C1 segment of cervical spinal cord (tissue), 14 donors: ENCODE measurements at regions not wholly inside any gene's neighbourhood (a gene's known extent, or its start where the extent isn't known, plus 50 kb on each side); places are given as distances from the start of the nearest gene placed in this dataset.
"Not testable (repeated sequence)": the region's sequence is repeated elsewhere in the genome, so short reads cannot be mapped to it uniquely, and the experiment has no call there.

Experiments used
- DNase-seq, 14 donors: peaks; one replicate each; lab custom pipeline; 2025; lab: John Stamatoyannopoulos, UW

DNA sequence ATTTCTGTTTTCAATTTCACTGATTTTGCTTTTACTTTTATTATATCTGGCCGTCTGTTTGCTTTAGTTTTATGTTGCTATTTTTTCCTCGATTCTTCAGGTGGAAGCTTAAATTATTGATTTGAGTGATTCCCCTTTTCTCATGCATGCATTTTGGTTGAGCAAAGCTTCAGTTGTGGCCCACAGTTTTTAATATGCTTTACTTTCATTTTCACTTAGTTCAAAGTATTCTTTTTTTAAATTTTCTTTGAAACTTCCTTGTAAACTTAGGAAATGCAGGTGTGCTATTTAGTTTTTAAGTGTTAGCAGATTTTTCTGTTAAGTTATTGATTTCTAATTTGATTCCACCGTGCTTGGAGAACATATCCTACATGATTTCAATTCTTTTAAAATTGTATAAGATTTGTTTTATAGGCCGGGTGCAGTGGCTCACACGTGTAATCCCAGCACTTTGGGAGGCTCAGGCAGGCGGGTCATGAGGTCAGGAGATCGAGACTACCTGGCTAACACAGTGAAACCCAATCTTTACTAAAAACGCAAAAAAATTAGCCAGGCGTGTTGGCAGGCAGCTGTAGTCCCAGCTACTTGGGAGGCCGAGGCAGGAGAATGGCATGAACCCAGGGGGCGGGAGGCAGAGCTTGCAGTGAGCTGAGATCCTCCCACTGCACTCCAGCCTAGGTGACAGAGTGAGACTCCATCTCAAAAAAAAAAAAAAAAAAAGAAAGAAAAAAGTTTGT, 531.2 kb downstream of the KIF2B start:
- no peak for DNase-seq

DNA sequence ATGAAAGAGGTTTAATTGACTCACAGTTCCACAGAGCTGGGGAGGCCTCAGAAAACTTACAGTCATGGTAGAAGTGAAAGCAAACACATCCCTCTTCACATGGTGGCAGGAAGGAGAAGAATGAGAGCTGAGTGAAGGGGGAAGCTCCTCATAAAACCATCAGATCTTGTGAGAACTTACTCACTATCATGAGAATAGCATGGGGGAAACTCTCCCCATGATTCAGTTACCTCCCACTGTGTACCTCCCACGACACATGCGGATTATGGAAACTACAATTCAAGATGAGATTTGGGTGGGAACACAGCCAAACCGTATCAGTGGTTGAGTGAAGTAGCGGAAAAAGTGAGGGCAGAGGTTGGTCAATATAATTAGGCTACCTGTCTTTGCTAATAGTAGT, 538.3 kb downstream of the KIF2B start:
- DNase-seq: not testable (repeated sequence)

DNA sequence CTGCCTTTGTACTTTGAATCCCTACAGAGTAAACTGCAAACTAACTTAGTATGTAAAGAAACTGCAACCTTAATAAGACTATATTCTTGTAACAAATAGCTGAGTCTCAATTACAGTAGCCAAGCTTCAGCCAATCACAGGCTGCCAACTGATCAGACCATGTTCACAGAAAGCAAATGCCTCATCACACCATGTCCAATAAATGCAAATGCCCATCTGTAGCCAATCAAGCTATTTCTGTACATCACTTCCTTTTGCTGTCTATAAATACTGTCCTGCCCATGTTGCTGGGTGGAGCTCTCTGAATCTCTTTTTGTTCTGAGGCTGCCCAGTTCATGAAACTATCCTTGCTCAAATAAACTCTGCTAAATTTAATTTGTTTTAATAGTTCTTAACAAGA, 531.7 kb upstream of the TOM1L1 start:
- DNase-seq: no peak

DNA sequence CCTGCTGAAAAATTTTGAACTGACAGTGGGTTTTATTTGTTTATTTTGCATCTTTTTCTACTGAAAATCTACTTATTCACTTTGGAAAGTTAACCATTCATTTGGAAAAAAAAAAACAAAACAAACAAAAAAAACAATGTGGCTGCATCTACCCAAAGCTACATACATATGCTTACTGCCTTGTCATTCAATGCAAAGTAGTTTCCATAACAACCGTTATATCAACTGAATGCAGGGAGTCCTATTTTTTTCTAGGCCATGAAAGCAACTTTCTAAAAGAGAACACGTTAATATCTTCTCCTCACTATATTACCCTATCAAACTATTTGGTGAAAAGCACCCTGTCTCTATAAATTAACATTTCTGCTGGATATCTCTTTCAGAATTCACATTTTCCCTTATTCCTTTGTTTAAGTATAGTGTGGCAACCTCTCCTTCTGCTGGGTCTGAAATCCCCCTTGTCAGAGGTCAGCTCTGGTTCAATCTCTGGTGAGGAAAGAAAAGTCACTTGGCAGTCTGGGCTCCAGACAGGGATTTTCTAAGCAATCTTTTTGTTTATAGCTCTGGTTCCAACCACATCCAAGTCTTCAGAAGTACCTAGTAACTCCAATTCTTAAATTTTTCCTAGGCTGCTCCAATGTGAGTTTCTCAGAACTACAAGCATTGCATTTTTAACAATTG, 528.4 kb upstream of the TOM1L1 start:
- peak in 1 of 14 donors; percentile 0 for DNase-seq

DNA sequence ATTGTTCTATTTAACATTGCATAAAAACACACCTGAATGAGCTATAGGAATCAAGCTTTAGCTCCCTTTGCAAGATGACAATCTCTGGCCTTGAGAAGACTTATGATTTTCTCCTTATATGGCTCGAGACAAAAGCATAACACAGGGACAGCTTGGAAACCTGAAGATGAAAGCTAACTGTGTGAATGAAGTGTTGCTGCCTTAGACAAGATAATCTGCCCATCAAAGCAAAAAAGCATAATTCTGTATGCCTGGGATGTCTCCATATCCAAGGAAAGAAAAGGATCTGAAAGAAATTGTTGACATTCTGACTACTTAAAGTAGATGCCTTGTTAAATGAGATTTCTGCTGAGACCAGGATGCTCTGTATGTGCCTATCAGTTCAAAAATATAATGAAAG, 526.7 kb upstream of the TOM1L1 start:
- DNase-seq: no peak

DNA sequence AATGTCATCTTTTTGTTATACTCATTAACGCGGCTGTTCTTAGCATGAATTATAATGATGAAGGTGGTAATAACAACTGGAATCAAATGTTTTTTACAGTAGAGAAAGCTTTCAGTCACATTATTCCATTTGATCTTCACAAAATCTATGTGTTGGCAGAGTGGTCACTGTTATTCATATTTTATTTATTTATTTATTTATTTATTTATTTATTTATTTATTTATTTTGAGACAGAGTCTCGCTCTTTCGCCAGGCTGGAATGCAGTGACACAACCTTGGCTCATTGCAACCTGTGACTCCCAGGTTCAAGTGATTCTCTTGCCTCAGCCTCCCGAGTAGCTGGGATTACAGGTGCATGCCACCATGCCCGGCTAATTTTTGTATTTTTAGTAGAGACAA, 524.2 kb upstream of the TOM1L1 start:
- not testable (repeated sequence) for DNase-seq

DNA sequence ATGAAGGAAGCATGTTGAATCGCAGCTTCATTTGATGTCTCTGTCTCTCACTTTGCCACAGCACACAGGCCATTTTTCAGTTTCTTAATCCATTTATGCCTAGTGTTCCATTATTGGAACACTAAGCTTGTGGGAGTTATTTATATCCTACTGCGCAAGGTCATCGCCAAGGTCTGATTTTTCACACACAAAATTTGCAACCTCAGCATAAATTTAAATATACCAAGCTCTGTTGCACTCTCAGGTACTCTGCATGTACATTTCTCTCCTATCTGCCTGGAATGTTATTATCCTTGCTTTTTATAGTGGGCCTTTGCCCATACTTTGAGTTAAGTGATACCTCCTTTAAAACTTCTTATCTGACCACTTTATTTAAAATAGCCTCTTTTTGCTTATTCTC, 519.2 kb upstream of the TOM1L1 start:
- no peak for DNase-seq

DNA sequence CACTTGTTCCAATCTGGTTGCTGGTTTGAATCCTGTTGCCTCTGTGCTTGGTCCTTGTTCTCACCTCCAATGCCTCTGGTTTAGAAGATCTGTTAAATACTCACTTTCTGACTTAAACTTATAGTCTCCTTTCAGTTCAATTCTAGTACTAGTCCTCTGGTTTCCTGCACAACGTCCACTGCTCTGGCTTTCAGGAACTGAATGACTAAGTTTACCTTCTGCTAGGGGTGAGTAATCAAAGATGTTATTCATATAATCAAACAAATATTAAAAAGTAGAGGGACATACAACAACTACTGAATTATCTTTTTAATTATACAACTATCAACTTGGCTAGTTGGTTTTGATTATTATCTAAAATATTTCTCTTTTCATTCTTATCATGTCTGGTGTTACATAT, 496.4 kb upstream of the TOM1L1 start:
- no peak for DNase-seq

DNA sequence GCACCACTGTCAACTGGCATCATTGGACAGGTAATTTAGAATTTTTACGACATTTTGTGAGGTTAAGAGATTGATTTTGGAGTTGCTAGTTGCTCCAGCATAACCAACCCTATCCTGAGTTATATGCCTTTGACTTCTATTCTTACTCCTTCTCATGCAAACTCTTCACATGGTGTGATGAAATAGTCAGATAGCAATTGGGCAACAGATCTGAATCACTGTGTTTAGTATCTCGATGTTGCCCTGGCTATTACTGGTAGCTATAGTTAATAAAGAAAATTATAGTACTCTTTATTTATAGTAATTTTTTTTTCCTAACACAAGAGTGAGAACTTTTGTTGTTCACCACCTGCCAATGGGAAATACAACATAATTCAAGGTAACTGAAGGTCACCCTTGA, 494.8 kb upstream of the TOM1L1 start:
- DNase-seq: no peak

DNA sequence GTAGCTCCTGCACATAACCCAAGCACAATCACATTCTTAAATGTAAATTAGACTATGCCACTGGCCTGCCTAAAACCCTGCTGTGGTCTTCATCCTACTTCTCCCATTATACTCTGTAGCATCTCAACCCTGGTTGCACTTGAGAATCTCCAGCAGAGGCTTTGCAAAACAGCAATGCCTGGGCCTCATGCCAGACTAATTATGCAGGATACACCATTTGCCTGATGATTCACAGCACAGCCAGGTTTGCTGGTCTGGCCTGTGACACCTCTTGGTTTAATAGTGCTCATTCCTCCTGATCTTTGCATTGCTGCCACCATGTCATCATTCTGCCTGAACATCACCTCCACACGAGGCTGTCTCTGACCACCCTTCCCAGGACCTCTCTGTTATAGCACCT, 491.9 kb upstream of the TOM1L1 start:
- no peak for DNase-seq

DNA sequence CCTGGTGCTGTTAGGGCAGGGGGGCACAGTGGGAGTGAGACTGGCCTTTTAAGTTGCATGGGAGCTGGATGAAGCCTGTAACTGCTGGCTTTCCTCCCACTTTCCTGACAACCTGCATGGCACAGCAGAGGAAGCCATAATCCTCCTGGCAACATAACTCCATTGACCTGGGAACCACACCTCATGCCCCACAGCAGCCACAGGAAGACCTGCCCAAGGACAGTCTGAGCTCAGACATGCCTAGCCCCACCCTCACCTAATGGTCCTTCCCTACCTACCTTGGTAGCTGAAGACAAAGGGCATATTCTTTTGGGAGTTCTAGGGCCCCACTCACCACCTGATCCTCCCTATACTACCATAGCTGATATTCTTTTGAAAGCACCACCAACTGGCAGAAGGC, 482.2 kb upstream of the TOM1L1 start:
- DNase-seq: no peak

DNA sequence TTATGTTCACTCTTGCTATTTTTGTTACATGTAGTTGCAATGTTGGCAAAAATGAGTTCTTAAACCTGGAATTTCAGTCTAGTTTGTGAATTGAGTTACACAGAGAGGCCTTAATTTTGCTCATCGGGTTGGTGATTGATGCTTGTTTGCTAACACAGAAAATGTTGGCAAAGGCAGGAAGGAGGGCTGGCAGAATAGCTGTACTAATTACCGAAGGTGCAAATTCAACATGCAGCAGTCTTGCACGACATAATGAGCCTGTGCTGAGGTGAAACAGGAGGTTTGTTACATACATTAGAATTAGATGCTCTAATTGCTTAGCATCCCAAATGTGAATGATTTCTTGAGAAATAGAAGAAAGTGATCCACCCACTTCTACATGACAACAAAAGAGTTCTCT, 475.0 kb upstream of the TOM1L1 start:
- no peak for DNase-seq

DNA sequence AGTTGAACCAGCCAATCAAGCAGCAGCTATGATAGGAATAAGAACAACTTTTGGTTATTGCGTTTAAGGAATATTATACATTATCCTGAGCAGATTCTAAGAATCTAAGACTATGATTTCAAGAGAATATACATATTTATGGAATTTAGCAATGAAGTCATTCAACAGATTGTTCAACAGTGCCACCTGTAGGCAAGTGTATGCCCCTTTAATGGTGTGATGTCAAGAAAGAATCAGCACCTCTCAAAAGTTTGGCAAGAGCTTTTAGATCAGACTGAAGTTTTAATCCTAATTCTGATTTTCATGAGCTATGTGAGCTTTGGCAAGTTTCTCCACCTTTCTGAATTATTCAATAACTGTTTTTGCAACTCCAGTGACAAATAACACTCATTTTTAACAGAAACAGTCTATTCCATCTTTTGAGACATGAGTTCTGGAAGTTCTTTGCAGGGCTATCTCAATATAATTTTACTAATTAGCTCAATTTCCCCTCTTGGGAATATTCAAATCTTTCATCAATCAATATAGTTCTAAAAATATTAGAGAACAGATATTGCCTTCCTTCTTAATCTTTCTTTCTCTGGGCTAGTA, 474.3 kb upstream of the TOM1L1 start:
- DNase-seq: no peak

DNA sequence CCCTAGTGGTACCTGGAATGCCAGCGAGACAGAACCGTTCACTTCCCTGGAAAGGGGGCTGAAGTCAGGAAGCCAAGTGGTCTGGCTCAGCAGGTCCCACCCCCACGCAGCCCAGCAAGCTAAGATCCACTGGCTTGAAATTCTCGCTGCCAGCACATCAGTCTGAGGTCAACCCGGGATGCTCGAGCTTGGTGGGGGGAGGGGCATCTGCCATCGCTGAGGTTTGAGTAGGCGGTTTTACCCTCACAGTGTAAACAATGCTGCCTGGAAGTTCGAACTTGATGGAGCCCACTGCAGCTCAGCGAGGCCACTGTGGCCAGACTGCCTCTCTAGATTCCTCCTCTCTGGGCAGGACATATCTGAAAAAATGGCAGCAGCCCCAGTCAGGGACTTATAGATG, 464.7 kb upstream of the TOM1L1 start:
- DNase-seq: no peak

DNA sequence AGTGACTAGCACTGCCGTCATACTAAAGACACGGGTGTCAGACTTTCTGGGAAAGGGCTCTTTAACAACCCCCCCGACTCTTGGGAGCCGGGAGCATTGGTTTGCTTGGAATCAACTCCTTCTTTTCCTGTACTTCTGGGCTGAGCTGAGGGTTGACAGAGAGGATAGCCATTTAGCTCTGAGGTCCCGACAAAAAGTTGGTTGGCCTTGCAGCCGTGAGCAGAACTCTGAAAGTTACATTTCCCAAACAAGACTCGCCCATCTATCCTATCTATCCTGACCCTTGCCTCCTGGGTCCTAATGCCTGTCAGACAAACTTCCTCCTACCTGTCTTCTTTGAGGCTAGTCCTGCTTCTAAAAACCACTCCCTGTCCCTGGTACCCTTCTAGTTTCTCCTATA, 460.8 kb upstream of the TOM1L1 start:
- no peak for DNase-seq

DNA sequence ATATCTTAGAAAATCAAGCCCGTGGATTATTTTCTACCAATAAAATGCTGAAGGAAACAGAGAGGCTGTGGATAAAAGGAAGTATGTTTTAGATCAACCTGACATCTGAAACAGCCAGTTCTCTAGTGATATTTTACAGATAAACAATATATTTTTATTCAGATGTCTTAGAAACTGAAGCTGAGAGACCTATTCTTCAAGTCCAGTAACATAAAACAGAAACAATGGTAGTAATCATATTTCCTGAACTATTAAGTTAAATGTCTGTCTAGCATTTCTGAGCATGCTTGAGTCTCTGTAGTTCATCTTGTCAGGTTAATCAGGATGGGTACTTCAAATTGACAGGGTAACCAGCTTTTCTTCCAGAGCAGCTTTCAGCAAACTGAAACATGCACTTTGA, 449.6 kb upstream of the TOM1L1 start:
- no peak for DNase-seq

DNA sequence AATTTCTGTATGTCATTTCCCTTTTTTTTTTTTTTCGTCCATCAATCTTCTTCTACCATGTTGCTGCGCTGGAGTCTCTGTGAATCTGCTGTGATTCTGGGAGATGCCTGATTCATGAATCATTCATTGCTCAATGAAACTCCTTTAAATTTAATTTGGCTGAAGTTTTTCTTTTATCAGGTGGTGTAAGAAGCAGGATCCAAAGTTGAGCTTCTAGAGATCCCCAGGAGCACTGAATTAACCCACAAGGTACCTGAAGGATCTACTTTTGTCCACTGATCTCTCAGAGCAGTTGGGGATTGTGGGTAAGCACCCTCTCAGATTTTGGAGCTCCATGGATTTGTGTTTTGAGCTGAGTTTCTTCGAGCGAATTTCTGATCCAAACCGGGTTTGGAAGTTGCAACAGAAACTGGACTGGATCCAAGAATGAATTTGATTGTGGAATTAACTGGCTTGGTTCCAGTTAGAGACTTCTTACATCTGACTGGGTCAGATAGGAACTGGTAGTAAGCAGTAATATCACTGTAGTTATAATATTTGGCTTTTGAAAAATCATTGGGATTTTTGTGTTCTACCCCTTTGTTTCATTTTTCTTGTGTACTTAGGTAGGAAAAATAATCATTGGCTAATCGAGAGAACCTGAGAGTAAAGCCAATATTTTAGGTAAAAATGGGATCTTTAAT, 447.8 kb upstream of the TOM1L1 start:
- DNase-seq: no peak

DNA sequence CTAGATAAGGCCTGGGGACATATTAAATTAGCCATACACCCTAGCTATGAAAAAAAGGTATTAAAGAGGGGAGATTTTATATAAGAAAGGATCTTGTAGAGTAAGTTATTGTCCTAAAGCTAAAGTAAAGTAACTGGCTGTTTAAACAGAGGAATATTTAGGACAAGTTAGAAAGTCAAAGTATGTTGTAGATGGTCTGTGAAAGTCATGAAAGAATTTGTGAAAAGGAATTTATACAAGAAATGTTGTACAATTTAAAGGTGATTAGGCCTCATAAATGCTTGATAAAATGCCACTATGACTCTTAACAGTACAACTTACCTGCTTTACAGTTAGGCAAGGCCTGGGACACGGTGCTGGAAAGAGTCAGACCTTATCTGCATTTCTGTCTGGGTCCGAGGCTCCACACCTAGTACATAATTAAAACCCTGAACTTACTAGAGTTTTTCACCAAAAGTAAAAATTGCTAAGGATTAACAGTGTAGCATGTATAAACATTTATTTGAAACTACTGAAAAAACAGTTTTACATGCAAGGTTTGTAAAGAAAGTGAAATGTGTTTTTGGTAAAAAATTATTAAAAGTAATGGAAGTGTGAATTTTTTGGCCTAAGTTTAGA, 445.3 kb upstream of the TOM1L1 start:
- DNase-seq: no peak

DNA sequence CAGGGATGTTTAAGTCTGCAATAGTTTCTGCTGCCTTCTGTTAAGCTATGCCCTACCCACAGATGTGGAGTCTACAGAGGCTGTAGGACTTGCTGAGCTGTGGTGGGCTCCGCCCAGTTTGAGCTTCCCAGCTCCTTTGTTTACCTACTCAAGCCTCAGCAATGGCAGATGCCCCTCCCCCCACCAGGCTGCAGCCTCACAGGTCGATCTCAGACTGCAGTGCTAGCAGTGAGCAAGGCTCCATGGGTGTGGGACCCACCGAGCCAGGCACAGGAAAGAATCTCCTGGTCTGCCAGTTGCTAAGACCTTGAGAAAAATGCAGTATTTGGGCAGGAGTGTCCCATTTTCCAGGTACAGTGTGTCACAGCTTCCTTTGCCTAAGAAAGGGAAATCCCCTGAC, 435.2 kb upstream of the TOM1L1 start:
- not testable (repeated sequence) for DNase-seq

DNA sequence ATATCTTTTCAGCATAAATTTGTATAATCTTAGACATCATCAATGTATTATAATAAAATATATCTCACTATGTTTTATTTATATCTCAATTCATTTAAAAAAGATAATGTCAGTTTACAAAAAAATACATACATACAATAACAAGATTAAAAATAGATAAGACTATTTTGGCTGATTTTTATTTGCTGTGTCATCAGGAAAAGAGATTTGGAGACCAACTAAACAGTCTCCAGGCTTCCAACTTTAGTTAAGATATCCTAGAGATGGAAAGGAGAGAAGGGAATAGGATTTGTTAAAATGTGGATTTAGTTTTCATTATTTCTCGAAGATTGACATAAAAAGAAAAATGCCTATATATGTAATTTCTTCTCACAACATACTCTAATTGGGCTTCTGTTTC, 433.8 kb upstream of the TOM1L1 start:
- no peak for DNase-seq

DNA sequence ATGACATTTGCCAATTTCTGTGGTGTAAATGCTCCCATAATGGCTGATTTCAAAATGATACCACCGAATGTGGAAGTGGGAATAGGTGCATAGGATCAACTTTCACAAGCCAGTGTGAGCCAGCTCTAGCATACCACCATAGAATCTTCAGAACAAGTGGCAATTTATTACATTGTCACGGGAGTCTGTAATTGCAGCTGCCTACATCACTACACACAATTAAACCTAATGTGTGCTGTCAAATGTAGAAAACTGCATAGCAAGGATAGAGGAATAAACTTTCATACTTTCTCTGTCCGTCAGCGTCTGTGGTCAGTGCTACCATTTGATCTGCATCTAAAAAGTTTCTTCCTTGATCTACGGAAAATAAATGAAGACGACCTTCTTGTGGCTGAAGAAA, 417.8 kb upstream of the TOM1L1 start:
- DNase-seq: no peak

DNA sequence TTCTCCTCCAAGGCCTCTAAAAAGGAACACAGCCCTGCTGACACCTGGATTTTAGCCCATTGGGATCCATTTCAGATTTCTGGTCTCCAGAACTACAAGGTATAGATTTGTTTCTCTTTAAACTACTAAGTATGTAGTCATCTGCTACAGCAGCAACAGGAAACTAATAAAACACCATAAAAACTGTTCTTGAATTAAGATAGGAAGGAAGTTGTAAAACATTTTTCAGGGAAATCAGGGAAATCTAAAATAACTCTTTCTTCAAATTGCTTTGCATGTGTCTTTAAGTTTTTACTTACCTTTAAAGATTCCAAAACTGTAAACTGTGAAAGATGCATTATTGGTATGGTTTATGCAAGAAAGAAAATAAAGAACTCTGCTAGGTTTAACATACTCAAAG, 407.0 kb upstream of the TOM1L1 start:
- DNase-seq: no peak
